ENCODE measurements at regions not wholly inside any gene's neighbourhood (a gene's known extent, or its start where the extent isn't known, plus 50 kb on each side); places are given as distances from the start of the nearest gene placed in this dataset.
"Not testable (repeated sequence)": the region's sequence is repeated elsewhere in the genome, so short reads cannot be mapped to it uniquely, and the experiment has no call there.

DNA sequence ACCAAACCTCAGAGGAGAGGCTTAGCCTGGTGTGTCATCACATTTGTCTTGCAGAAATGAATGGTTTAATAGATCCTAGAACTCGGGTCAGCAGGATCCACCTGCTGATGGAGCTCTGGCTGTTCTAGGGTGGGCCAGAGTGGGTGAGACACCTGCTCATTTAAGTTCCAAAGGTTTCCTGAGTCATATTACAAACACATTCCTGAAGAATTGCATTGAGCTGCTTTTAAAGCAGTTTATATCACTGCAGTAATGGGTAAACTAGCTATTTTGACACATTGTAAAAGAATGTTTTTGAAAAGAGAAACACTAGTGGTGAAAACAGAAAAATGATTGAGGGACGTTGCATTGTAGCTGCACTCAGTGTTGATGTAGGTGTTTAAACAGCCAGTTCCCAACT, 175.3 kb upstream of the TCF4 start:
- no peak for DNase-seq

DNA sequence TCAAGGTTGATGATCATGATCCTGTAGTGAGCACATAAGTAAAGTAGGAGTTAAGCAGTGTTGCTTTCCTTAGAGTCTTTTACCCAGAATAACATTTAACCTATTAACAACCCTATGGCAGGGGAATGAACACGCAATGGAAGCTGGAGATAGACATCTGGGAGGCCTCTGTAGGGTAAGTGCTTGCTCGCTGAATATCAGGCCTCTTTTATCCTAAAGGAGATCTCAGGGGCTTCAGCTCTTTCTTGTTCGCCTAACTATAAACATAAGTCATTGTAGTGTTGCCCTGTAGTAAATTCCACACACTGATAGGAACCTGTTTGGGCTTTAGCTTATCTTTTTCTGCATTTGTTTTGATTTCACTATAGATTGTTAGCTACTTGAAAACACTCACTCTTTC, 174.4 kb upstream of the TCF4 start:
- DNase-seq: no peak

DNA sequence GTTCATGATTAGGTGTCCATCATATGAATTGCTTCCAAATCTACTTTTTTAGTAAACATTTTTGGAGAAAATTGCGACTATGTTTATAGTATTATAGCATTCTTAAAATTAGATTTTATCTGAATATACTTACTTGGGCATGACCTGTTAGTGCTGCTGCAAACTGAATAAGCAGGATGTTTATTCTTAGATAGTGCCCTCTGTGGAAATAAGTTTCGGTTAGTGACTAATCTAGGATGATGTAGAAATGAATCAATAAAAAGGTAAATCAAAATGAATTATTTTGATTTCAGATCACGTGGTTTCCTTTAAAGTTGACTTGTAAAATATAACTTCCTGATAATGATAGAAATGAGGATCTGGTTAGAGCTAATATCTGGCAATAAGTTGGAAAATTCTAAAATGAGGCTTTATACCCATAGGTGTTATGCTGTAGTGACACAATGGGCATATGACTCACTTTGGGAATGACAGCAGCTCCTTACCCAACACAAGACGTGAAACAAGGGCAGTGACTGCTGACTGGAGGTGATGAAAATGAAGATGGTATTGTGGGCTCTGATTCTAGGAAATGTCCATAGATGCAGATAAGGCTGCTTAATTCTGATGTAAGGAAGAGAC, 165.8 kb upstream of the TCF4 start:
- DNase-seq: no peak

DNA sequence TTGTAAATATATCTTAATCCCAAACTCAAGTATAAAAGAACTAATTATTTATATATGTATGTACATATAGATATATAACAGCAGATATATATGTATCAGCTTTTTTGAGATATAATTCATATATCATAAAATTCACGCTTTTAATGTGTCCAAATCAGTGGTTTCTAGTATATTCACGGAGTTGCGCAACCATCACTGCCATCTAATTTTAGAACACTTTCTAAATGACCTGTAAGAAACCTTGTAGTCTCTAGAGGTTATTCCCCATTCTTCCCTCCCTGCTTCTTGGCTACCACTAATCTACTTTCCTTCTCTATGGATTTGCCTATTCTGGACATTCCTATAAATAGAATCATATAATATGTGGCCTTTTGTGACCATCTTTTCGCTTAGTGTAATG, 163.5 kb upstream of the TCF4 start:
- DNase-seq: no peak

- DNase-seq: peak; percentile 81
Observed at GRCh38 chr18:55748227-55748738, 160.3 kb upstream of the TCF4 start.

DNA sequence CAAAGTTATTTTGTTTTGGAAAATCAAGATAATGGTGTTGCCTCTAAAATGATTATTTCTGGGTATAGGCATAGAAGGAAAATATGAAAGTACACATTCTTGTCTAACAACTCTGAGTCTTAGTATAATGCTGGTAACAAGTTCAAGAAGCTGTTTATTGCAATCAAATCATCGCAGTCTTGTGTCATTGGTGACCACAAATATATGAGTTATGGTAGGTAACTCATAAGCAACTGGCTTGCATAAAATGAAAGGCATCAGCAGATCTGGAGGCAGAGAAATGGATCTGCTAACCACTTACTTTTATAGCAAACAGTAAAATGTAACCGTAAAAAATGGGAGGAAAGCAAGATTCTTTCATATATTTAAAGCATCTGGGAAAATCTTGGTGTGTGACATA, 156.2 kb upstream of the TCF4 start:
- DNase-seq: no peak

- DNase-seq: no peak
Observed at GRCh38 chr18:55743736-55744135, 155.7 kb upstream of the TCF4 start.

DNA sequence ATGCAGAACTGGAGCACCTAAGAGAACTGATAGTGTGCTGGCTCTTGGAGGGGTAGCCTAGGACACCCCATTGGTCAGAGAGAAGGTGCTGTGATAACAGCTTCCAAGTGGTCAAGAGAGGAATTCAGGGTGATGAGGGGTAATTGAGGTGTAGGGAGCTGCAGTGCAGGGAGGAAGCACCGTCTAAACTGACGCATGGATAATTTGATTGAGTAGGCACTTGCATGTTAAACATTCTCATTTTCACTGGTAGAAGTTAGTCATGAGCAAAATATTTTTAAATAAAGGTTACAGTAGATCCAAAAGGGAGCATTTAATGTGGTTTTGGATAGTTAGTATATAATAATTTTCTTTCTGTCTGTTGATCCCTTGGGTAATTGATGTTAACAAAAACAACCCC, 155.1 kb upstream of the TCF4 start:
- no peak for DNase-seq

DNA sequence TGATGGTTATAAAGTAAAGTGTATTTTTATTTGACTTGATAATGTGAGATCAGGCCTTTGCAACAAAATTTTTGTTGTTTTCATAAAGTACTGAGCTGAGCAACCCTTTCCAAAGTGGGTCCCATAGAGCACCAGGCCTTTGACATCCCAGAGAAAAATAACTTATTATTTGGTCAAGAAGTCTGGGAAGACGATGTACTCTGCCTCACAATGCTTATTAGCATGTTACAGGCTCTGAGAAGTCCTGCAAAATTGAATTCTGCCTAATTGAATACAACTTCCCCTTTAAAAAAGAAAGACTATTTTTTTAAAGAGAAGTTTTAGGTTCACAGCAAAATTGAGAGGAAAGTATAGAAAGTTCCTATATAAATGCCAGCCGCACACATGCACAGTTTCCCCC, 151.5 kb upstream of the TCF4 start:
- DNase-seq: no peak

DNA sequence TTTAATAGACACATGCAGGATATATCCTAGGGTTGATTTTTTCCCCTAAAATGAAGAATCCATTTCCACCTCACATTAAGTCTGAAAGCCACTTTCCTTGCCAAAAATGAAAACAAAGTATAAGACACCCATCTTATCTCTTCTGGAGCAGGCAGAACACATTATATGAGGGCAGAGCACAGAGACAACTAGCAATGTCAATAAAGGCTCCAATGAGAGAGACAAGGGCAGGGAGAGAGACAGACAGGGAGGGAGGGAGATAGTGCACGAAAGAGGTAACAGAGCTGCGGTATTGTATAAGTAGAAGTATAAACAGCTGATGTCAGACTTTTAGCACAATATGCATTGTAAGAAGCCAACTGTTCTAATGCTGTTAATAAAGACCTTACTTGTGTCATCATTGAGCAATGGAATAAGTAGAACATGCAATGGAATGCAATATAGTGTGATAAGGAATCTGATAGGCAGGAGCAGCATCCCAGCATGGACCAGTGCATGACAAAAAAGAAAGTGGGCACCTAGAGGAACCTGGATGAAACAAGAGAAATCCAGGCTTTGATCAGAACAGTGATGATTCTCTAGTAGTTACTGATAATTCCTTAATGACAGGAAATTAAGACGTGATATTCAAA, 150.6 kb upstream of the TCF4 start:
- DNase-seq: peak; percentile 18

- DNase-seq: no peak
Observed at GRCh38 chr18:55737781-55738468, 149.9 kb upstream of the TCF4 start.

DNA sequence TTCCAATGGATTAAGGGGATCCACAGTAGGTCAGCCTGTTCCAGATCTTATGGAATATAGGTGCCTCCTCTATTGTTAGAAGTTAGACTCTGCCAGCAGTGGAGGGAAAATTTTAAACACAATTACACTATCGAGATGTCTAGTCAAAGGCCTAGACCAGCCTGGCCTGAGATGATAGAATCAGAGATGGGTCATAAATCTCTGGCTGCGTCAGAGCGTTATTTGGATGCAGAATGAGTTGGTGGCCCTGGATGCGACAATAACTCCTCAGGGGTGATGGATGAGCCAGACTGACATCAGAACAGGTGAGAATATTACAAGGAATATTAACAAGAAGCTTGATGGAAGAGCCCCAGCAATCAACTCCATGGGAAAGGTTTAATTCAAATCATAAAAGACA, 149.3 kb upstream of the TCF4 start:
- no peak for DNase-seq

DNA sequence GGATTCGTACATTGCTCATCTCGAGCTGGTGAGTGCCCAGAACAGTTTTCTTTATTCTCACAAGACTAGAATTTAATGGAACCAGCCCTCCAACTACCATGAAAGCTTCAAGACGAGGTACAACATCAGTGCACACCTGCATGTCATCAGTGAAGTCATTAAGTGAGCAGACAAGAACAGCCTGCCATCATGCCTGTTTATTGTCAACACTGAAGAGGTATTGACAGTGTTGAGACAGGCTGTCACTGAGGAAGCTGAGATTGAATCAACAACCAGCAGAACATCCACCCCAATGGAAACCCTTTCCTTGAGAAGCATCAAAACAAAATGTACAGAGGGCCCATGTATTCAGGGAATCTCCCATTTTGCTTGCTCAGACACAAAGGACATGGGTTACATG, 148.0 kb upstream of the TCF4 start:
- DNase-seq: no peak

- no peak for DNase-seq
Observed at GRCh38 chr18:55735199-55735855, 147.3 kb upstream of the TCF4 start.

DNA sequence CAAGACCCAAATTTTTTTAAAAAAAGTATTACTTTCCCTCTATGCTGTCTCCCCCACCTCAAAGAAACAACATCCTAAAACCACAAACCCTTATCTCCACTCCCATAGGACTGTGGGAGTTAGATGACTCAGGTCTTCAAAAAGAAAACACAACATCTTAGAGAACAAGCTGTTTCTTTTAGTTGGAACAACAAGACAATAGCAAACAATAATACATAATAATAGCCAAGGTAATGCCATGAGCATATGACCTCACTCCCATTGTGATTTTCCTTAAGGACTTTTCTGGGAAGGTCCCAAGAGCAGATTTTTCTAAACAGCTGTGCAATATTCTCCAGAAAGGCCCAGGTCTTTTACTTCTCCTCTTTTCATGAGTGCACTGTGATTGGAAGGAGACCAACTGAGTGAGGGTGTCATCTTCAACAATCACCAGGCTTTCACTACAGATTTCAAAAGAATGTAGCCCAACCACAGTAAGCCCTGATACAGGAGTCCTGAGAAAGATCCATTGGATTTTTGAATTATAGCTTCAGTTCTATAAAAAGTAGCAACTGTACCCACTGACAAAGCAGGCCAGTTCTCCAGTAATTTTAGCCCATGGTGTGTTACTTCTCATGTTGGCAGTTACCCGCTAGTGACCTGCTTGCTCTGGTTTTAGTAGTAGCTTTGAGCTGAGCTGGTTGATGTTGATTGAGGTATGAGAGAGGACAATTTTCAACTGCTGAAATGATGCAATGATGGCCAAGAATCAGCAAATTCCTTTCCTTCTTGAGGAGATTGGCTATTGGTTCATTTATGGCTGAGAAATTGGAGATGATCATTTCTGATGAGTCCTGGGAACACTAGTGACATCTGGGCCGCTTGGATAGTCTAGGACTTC, 144.5 kb upstream of the TCF4 start:
- DNase-seq: peak; percentile 60

GRCh38 chr18:55731594-55732042, 143.6 kb upstream of the TCF4 start:
- no peak for DNase-seq

DNA sequence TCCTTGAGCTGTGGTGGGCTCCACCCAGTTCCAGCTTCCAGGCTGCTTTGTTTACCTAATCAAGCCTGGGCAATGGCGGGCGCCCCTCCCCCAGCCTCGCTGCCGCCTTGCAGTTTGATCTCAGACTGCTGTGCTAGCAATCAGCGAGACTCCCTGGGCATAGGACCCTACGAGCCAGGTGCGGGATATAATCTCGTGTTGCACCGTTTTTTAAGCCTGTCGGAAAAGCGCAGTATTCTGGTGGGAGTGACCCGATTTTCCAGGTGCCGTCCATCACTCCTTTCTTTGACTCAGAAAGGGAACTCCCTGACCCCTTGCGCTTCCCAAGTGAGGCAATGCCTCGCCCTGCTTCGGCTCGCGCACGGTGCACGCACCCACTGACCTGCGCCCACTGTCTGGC, 133.0 kb upstream of the TCF4 start:
- DNase-seq: not testable (repeated sequence)

DNA sequence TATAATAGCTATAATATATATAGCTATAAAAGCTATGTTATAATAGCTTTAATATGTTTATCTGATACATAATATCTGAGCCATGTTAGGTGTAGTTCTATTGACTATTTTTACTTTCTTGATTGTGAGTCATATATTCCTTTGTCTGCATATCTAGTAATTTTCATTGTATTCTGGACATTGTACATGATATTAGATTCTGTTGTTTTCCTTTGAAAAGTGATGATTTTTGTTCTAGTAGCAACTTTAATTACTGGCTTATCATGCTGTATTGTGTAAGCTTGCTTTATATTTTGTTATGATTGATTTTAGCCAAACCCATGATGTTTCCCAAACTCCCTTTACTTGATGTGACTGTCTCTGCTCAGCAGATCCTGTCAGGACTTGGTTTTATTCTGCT, 125.7 kb upstream of the TCF4 start:
- no peak for DNase-seq

GRCh38 chr18:55706898-55707297, 118.9 kb upstream of the TCF4 start:
- no peak for DNase-seq

GRCh38 chr18:55699233-55699765, 111.3 kb upstream of the TCF4 start:
- DNase-seq: peak; percentile 4

- DNase-seq: no peak
Observed at GRCh38 chr18:55696811-55697210, 108.8 kb upstream of the TCF4 start.

DNA sequence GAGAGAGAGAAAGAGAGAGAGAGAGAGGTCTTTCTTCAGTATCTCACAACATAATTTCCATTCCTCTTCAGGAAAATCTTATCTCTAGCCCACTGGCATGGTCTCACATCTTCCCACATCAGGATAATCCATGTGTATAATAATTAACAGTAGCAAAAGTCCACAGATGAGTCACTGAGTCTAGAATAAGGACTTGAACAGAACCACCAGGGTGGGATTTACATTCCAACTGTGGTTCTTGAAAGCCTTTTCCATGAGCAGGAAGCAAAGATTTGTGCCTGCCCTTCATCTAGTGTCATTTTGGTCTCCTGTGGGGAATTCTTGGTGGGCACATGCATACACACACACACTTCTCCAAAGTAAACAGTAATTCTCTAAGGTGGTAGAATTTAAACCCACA, 107.1 kb upstream of the TCF4 start:
- no peak for DNase-seq
